MCF 10A (cell line): ENCODE measurements at regions not wholly inside any gene's neighbourhood (a gene's known extent, or its start where the extent isn't known, plus 50 kb on each side); places are given as distances from the start of the nearest gene placed in this dataset.

Source experiments
- BruUV-seq: library from RNA; stranded (reverse); fragments of 400-500 nt; replicated peaks from 2 replicates; lab custom pipeline; 2021; lab: Mats Ljungman, UMichigan
- CTCF ChIA-PET: fragments of 300-600 bp; sonication (Branson Sonifier 250); formaldehyde crosslinking; extraction: SDS; loops from one replicate; lab custom pipeline; 2021; ENCODE audit warnings: antibody characterized with exemption, inconsistent platforms; lab: Yijun Ruan, JAX
- POLR2A ChIA-PET: fragments of 300-600, 350-650 bp; sonication (Branson Sonifier 250); formaldehyde crosslinking; extraction: SDS; loops from one replicate; lab custom pipeline; 2020; ENCODE audit warnings: antibody characterized with exemption, inconsistent platforms; lab: Yijun Ruan, JAX
- DNase-seq: peaks from one replicate; pipeline ENCODE4 v3.0.0-alpha.2; 2018; ENCODE audit not compliant: unreplicated experiment
- H3K27ac Mint-ChIP-seq: one replicate; pipeline ENCODE4 v1.8.0; 2022; ENCODE audit warnings: mild to moderate bottlenecking, low read depth, mixed read lengths; ENCODE audit not compliant: unreplicated experiment
- H3K27me3 Mint-ChIP-seq: one replicate; pipeline ENCODE4 v1.8.0; 2022; ENCODE audit warnings: mixed read lengths; ENCODE audit not compliant: insufficient read depth, unreplicated experiment
- H3K36me3 Mint-ChIP-seq: one replicate; pipeline ENCODE4 v1.8.0; 2022; ENCODE audit warnings: mild to moderate bottlenecking, moderate library complexity, mixed read lengths; ENCODE audit not compliant: insufficient read depth, unreplicated experiment
- H3K4me1 Mint-ChIP-seq: one replicate; pipeline ENCODE4 v1.8.0; 2022; ENCODE audit warnings: mixed read lengths; ENCODE audit not compliant: insufficient read depth, unreplicated experiment
- H3K4me3 Mint-ChIP-seq: one replicate; pipeline ENCODE4 v1.8.0; 2022; ENCODE audit warnings: mild to moderate bottlenecking, moderate library complexity, mixed read lengths; ENCODE audit not compliant: unreplicated experiment
- H3K9me3 Mint-ChIP-seq: one replicate; pipeline ENCODE4 v1.8.0; 2022; ENCODE audit warnings: mixed read lengths; ENCODE audit not compliant: unreplicated experiment
- intact Hi-C: fragments of 100-400 bp; cut with micrococcal nuclease; formaldehyde crosslinking; loops from 2 replicates; pipeline ENCODE4 v1.14.1; 2022
- TF ChIP-seq, protein P1 (sequence below): fragments of 200-600 bp; IDR thresholded peaks from one replicate; pipeline ENCODE4 v1.8.0; 2022; ENCODE audit warnings: antibody characterized with exemption, mild to moderate bottlenecking; ENCODE audit not compliant: unreplicated experiment

GRCh38 chr11:115632061-115632460, 127.8 kb upstream of the CADM1 start:
- TF ChIP-seq, protein P1, sequence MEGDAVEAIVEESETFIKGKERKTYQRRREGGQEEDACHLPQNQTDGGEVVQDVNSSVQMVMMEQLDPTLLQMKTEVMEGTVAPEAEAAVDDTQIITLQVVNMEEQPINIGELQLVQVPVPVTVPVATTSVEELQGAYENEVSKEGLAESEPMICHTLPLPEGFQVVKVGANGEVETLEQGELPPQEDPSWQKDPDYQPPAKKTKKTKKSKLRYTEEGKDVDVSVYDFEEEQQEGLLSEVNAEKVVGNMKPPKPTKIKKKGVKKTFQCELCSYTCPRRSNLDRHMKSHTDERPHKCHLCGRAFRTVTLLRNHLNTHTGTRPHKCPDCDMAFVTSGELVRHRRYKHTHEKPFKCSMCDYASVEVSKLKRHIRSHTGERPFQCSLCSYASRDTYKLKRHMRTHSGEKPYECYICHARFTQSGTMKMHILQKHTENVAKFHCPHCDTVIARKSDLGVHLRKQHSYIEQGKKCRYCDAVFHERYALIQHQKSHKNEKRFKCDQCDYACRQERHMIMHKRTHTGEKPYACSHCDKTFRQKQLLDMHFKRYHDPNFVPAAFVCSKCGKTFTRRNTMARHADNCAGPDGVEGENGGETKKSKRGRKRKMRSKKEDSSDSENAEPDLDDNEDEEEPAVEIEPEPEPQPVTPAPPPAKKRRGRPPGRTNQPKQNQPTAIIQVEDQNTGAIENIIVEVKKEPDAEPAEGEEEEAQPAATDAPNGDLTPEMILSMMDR: no peak
- CTCF ChIA-PET: interaction anchor here (0.6 kb wide), 1 partner anchor 27 kb away, joined by 3 read pairs; no protein-coding TSS in a partner anchor
- H3K4me3 Mint-ChIP-seq: no peak overlapping the region
- intact Hi-C loops: no loop called here
- no peaks in the 10 kb centered on the region for H3K9me3 Mint-ChIP-seq
- peaks cover 44% of the 10 kb centered on the region for H3K27me3 Mint-ChIP-seq
- H3K4me1 Mint-ChIP-seq: no peaks in the 10 kb centered on the region
- POLR2A ChIA-PET: no interaction called here
- no TSS peak for BruUV-seq
- no peak overlapping the region for H3K27ac Mint-ChIP-seq
- no peaks in the 10 kb centered on the region for H3K36me3 Mint-ChIP-seq
- DNase-seq: no peak

DNA sequence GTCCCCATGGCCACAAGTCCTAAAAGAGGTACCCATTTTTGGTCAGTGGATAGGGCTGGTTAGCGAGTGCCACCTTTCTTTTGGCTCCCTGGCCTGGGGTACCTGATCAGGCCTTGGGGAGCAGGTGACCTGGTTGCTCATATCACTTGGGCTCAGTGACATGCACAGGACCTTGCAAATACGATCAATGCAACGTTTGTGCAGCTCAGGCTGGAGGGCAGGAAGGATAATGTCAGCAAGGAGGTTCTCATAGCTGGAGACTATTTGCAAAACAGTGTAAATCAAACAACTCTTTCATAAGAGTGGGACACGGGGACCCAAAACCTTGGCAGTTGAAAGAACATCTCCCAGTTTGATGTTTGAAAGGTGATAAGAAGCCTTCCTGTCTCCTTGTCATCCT, 127.4 kb upstream of the CADM1 start:
- intact Hi-C loops: no loop called here
- H3K27ac Mint-ChIP-seq: no peak overlapping the region
- CTCF ChIA-PET: no interaction called here
- no peaks in the 10 kb centered on the region for H3K4me1 Mint-ChIP-seq
- H3K9me3 Mint-ChIP-seq: no peaks in the 10 kb centered on the region
- H3K4me3 Mint-ChIP-seq: no peak overlapping the region
- POLR2A ChIA-PET: no interaction called here
- TF ChIP-seq, protein P1: no peak
- no TSS peak for BruUV-seq
- peaks cover 39% of the 10 kb centered on the region for H3K27me3 Mint-ChIP-seq
- DNase-seq: no peak
- no peaks in the 10 kb centered on the region for H3K36me3 Mint-ChIP-seq

DNA sequence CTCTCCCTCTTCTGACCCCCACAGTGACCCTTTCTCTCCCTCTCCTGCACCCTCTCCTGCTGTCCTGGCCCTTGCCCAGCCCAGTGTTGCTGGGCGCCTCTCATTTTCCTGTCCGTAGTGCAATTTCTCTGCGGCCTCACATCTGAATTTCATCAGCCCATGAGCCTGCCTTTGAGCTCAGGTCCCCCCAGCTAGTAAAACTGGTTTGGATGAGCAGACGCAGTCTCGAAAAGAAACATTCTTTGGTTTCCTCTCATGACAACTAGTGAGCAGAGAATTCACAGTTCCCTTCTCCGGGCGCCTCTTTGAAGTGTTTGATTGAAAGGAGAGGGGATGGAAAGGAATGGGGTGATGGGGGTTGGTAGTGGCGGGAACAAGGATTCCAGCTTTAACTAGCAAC, 126.0 kb upstream of the CADM1 start:
- DNase-seq: no peak
- CTCF ChIA-PET: interaction anchor here (0.6 kb wide), 1 partner anchor 1039 kb away, joined by 3 read pairs; no protein-coding TSS in a partner anchor
- H3K27ac Mint-ChIP-seq: no peak overlapping the region
- peaks cover 28% of the 10 kb centered on the region for H3K27me3 Mint-ChIP-seq
- TF ChIP-seq, protein P1: no peak
- no peaks in the 10 kb centered on the region for H3K4me1 Mint-ChIP-seq
- no TSS peak for BruUV-seq
- H3K4me3 Mint-ChIP-seq: no peak overlapping the region
- POLR2A ChIA-PET: no interaction called here
- H3K9me3 Mint-ChIP-seq: no peaks in the 10 kb centered on the region
- H3K36me3 Mint-ChIP-seq: no peaks in the 10 kb centered on the region
- intact Hi-C loops: no loop called here

- no TSS peak for BruUV-seq
Observed at GRCh38 chr11:115629456-115630015, 125.3 kb upstream of the CADM1 start.

More at GRCh38 chr11:115629456-115630015, 125.3 kb upstream of the CADM1 start:
- intact Hi-C loops: no loop called here
- no peak for DNase-seq
- CTCF ChIA-PET: interaction anchor here (0.5 to 0.6 kb wide), 3 partner anchors 42 to 1620 kb away, joined by 3 read pairs; no protein-coding TSS in a partner anchor
- Mint-ChIP-seq H3K27me3 (peaks cover 28% of the 10 kb centered on the region), H3K9me3 (no peaks in the 10 kb centered on the region), H3K4me1 (no peaks in the 10 kb centered on the region), H3K4me3 (no peak overlapping the region), H3K36me3 (no peaks in the 10 kb centered on the region), H3K27ac (no peak overlapping the region)
- POLR2A ChIA-PET: no interaction called here
- TF ChIP-seq, protein P1: no peak
